ENCODE measurements at regions not wholly inside any gene's neighbourhood (a gene's known extent, or its start where the extent isn't known, plus 50 kb on each side); places are given as distances from the start of the nearest gene placed in this dataset.

DNA sequence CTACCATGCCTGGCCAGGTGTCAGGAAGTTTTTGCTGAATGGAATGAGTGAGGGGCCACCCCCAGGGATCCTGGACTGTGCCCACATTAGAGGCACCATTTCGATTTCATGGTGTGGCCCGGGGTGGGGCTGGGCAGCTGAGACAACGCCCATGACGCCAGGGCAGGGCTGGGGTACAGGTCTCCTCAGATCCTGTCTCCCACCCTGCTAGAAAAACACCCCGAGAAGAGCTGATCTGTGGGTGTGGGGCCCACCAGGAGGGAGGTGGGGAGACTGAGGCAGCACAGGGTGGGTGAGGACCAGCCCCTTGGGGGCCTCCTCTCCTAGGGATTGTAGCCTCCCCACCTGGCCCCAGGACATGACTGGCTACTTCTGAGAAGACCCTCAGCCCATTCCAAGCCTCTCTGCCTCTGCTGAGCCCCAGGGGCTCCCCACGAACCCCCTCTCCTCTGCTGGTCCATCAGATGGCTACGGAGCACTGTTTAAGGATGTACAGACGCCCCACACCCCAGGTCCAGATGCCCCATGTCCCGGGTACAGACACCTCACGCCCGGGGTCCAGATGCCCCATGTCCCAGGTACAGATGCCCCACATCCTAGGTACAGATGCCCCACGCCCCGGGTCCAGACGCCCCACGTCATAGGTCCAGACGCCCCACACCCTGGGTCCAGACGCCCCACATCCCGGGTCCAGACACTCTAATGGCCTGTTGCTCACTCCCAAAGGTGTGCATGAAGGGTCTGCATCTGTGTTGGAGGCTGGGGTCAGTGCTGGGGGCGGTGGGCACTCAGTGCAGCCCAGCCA lies 99.4 kb downstream of the MICALL2 start:
- no peak for DNase-seq (ENCODE audit: low read depth)

DNA sequence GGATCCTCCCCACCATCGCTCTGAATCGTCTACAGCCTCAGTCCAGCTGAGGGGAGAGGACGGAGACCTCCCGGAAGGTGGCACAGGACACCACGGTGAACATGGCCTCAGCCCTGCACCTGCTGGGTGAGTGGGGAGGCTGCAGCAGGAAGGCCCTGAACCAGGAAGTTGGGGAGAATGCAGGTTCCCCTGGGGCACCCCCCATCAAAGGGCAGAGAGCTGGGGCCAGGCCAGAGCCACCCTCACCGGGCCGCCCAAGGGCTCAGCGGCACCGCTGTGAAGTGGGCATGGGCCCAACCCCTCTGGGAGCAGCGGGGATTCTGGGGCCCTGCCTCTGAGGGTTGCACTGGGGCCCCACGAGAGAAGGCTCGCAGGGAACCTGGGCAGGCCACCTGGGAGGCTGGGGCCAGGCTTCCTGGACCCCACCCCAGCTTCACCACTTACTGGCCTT lies 98.7 kb downstream of the MICALL2 start:
- DNase-seq (ENCODE audit: low read depth), result no peak

DNA sequence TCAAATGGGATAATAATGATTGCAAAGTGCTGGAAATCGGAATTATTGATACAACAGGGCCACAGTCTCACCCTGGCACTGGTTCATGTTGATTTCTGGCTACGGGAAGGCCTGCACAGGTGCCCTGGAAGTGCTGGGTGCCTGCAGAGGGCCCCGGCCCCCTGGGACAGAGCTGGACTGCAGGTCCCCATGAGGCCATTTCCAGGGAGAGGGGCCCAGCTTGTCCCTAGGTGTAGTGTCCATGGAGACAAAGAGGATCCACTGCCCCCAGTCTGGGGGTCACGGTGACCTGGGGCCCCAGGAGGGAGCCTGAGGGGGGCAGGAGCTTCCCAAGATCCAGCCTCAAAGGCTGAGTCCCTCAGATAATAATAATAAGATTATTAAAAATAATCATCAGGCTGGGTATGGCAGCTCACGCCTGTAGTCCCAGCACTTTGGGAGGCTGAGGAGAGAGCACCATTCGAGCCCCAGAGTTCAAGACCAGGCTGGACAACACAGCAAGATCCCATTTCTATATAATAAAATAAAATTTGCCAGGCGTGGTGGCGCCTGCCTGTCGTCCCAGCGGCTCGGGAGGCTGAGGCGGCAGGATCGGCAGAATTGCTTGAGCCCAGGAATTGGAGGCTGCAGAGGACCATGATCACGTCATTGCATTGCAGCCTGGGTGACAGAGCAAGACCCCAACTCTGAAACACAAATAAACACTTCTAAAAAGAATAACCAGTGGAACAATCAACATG lies 98.1 kb downstream of the MICALL2 start:
- DNase-seq (ENCODE audit: low read depth), result no peak

DNA sequence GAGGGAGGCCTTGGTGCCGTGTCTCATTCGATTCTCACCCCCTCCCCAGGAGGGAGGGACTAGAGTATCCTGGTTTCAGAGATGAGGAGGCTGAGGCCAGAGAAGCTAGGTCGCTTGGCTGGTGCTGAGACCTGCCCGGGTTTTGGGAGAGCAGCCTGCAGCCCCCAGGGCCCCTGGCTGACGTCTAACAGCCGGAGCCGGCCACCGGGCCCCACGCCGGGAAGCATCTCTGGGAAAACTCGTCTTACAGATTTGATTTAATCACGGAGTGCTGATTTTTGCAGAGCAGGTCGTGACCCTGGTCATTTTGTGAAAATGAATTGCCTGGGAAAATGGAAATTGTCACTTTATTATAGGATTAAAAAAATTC lies 97.5 kb downstream of the MICALL2 start:
- no peak for DNase-seq (ENCODE audit: low read depth)

DNA sequence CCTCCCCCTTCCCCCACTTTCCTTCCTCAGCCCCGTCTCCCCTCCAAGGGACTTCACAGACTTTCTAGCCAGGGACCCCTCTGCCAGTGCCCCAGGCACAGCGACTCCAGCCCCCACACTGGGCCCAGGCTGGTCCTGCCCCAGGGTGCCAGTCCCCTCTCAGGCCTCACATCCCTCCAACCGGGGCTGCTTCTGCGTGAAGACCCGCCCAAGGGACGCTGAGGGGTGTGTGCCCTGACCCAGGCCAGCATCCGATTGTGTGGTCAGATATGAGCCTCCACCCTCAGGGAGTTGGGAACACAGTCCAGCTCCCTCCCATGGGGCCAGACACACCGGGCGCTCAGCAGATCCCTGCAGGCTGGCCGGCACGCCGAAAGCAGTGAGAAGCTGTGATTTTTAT lies 97.0 kb downstream of the MICALL2 start:
- no peak for DNase-seq (ENCODE audit: low read depth)

DNA sequence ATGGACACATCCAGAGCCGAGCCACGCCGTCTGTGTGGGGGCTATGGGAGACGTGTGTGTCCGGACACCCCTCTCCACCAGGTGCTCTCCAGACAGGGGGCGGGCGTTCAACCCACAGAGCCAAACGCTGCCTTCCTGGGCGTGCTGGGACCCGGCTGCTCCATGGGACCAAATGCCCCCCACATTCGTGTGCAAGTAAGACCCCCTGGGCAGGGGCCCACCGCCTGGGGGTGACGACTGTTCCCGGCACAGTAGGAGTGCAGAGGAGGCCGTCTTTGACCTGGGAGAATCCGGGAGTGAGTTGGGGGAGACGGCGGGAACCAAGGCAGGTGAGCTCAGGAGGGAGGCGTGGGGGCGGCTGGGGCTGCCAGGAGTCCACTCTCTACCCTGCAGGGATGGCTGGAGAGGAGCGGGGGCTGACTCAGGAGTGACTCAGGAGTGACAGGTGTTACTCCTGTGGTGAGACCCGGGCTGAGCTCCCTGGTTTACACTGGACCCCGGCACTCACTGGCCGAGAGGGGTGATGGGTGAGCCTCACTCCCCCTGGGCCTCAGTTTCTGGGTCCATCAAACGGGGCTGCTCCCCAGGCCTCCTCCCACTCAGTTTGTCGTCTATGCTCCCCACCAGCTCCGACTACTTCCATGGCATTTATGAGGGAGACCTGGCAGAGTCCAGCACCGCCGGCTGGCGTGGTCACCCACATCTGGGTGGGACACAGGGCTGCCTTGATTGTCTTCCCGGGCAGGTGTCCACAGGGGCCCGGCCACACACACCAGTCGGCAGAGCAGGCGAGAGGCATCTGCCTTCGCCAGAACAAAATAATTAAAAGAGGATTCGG lies 95.0 kb downstream of the MICALL2 start:
- DNase-seq (ENCODE audit: low read depth), result no peak

DNA sequence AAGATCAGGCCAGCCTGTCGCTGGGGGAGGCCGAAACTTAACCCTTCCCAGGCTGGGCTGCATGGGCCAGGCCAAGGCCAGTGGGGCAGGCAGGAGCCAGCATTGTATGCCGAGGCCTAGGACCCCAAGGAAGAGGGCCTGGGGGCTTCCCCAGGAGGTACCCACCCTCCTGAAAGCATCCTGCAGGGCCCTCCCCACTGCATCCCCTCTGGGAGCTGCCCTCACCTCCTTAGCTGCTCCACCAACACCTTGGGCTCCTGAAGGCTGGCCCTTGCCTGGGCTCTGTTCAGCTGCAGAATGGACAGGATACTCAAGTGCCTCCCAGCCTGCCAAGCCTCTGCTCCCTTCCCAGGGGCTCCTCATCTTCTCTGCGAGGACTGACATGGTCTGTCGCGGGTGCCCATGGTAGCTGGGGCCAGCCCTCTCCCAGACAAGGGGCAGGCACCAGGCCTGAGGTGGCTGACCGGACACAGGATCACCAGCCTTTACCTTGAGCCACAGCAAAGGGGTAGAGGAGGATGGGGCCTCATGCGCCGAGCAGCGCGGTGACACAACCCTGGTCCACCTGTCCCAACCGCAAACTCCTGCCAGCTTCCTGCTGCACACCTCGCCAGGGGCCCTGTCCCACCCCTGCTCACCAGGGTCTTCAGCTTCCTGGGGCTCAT lies 94.2 kb downstream of the MICALL2 start:
- DNase-seq (ENCODE audit: low read depth), result no peak

DNA sequence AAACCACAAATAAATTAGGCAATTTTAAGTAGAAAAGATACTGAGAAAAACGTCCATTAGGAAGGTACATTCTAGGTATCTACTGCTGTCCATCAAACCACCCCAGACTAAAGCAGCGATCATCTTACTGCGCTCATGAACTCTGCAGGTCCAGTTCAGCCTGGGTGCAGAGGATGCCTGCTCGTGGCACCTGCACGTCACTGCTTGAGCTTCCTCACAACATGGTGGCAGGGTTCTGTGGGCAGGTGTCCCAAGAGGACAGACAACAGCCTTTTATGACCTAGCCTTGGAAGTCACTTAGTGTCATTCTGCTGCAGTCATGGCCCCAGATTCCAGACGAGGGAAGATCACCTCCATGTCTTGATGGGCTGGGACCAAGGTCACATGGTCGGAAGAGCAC lies 93.4 kb downstream of the MICALL2 start:
- DNase-seq (ENCODE audit: low read depth), result no peak

DNA sequence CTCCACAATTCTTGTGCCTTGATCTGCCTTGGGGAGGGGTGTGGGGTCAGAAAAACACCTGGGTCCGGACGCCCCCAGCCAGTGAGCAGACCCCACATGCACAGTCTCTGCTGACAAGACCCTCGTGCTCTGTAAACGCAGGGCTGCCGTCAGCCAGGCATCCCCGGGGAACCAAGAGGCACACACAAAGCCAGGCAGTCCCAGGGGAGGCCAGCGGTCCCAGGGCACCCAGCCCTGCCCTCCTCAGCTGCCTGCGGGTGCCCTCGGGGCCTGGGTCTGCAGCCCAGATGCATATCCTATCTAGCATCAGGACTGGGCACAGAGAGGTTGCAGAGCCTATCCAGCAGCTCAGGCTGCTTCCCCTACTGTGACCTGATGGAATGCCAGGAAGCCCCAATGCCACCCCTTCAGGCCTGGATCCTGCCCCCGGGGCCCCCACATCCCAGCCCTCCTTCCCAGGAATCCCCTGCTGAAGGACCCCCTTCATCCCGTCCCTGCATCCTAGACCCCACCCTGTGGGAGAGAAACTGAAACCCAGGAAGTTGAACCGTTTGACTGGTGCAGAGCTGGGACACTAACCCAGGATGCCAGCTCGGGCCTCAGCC lies 92.4 kb downstream of the MICALL2 start:
- DNase-seq (ENCODE audit: low read depth), result no peak

DNA sequence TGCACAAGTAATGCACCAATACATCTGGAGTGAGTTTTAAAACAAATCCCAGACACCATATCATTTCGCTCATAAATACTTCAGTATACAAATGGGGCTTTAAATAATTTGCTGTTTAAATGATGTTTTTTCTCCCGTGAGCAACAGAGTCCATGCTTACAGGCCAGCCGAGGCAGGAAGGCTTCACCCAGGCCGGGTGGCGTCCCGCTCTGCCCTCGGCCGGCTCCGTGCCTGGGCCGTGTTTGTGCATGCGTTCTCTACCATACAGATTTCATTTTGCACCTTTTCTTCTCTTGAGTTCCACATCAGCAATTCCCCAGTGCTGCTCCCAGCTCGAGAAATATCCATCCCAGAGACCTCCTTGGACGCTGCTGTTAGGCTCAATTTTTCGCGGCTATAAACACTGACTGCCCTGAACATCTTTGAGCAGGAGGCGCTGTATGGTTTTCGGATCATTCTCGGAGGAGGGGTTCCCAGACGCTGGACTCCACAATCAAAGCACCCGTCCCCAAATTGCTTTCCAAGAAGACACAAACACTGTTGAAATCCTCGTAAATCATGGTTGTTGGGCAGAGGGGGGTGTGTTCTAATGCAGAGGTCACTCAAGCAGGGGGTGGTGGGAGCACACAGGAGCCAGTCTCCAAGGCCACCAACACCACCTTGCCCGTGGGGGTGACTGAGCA lies 91.6 kb downstream of the MICALL2 start:
- no peak for DNase-seq (ENCODE audit: low read depth)

DNA sequence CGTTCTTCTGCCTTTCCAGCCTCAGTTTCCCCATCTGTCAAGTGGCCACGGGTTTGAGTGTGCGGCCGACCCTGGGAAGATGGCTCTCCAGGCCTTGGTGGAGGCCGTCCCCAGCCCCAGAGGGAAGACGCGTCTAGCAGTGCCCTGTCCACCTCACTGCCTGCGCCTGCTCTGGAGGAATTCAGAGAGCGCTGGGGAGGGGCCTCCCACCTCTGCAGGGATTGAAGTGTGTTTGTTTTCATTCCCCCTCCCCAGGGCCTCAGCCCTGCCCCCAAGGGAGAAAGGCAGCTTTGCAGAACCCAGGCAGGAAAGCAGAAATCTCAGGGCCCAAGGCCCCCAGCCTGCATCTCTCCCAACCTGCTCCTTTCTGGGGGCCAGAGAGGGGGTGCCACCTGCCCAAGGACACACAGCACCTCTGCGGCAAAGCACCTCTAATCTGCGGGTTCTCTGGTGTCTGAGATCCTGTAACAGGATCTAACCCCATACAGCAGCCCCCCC lies 91.0 kb downstream of the MICALL2 start:
- DNase-seq (ENCODE audit: low read depth), result no peak

DNA sequence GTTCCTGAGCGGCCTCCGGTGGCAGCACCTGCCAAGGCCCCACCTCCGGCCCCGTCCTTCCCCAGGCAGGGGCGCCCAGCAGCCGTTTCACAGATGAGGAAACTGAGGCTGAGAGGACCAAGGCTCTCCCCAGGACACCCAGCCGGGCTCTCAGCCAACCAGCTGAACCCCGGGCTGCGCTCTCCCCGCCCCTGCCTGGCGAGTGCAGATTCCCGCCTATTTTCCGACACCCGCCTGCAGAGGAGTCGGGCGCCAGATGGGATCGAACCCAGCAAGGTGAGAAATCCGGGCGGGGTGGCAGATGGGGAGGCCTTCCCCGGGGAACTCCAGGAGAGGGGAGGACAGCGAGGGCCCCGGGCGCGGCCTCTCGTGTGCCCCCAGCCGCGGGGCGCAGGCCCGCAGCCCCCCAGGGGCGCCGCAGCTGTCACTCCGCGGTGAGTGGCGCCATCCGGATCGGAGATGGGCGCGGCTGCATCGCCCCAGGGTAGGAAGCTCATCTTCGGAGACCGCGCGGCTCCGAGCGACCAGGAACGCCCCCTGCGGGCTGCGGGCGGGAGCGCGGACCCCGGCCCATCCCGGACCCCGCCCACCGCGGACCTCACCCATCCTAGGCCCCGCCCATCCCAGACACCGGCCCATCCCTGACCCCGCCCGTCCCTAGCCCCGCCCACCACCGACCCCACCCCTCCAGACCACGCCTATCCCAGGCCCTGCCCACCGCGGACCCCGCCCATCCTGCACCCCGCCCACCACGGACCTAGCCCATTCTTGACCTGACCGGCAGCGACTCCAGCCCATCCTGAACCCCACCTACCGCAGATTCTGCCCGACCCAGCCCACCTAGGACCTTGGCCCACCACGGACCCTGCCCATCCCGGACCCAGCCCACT lies 90.3 kb downstream of the MICALL2 start:
- DNase-seq (ENCODE audit: low read depth), result no peak

DNA sequence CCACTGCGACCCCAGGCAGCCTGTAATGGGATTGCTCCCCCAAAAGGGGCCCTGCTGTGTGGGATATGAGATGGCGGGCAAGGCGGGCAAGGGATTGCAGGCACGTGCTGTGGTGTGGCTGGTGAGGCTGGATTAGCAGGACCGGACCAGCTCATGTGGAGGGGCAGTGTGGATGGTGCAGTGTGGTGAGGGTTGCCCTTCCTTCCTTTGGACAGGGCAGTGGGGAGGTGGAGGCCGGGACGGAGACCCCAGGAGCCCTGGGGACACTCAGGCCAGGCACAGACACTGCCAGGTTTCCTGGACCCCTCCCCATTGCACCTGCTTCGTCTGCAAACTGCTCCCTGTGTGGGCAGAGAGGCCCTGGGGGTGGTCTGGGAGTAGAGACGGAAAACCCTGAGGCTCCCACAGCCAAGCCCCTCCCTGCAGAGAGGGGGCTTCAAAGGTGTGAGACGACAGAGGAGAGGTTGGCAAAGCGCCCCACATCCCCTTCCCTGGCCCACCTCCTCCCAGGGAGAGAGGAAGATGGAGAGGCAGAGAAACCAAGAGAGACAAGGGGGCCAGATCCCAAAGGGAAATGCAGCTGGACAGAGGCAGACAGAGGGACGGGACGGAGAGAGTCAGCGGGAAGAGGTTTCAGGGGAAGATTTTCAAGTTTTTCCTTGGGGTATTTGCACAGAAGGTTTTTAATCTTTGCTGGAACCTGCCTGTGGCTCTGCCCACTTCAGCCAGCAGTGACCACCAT lies 89.2 kb downstream of the MICALL2 start:
- DNase-seq (ENCODE audit: low read depth), result no peak

DNA sequence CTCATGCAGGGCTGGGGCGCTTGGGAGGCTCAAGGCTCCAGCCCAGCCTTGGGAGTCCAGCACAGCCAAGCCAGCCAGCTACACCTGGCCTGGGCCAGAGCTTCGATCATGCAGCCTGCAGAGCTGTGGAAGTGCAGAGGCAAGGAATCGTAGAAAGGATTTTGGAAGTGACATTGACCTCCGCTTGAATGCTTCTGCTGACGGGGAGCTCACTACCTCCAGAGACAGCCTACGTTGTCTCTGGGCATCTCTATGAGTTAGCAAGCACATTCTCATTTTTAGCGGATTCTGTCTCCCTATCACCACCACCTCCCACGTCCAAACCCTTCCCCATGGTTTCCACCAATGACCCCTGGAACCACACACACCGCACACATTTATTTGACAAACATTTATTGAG lies 88.5 kb downstream of the MICALL2 start:
- no peak for DNase-seq (ENCODE audit: low read depth)

DNA sequence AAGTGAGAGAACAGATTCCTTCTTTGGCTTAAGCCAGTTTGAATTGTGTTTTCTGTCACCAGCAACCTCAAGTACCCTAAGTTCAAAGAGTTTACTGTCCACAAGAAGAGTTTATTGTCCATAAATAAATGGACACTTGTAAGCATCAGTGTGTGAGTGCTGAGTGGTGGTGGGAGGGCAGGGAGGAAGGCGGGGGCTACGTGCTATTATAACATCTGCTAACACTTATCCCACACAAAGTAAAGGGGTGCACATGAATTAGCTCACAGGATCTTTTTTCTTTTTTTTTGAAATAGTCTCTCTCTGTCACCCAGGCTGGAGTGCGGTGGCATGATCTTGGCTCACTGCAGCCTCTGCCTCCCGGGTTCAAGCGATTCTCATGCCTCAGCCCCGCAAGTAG lies 87.2 kb downstream of the MICALL2 start:
- no peak for DNase-seq (ENCODE audit: low read depth)

DNA sequence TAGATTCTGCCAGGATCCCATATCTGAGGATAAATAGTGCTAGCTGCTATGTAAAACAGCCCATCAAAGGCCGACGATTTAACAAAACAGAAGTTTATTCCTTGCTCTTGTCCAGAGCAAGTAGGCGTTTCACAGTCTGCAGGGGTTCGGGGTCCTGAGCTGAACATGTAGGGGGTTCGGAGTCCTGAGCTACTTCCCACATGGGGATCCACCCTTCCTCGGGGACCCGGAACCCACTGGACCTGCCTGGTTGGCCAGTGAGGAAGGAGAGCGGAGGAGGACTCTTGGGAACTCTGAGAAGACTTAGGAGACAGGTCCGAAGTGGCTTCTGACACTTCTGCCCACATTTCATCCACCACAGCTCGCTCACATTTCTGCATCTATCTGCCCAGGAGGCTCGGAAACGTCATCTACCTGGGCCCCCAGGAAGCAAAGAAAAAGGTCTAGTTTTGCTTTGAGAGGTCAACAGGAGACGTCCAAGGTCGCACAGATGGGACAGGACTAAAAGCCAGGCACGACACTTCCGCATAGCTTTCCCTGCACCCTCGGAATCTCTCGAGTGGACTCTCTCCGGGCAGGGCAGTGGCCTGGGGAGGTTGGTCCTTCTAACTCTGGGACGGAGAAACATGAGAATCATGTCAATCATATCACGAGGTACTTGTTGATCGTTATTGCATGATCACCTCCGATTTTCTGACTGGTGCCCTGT lies 86.4 kb downstream of the MICALL2 start:
- no peak for DNase-seq (ENCODE audit: low read depth)

DNA sequence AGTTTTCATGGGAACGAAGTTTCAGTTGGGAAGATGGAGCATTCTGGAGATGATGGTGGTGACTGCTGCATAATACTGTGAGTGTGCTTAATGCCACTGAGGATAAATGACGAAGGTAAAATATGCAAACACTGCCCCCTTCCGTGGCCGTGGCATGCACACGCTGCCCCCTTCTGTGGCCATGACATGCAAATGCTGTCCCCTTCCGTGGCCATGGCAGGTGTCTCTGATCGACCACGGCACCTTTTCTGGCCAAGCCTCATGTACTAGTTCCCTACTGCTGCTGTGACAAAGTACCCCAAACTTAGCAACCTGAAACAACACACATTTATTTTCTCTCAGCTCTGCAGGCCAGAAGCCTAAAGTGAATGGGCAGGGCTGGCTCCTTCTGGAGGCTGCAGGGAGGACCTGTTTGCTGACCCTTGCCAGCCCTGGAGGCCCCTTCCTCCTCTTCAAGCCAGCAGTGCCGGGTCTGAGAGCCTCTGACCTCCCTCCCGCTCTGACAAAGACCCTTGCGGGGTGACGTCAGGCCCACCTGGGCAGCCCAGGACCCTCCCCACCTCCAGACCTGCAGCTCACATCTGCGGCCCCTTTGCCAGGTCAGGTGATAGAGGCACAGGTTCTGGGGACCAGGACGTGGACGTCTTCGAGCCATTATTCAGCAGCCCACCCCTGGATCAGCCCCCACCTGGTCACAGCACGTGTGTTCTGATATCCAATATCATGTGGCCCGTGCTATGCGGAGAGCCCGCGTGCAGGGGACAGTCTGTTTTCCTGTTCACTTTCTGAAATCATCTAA lies 82.0 kb downstream of the MICALL2 start:
- no peak for DNase-seq (ENCODE audit: low read depth)
